ENCODE measurements at regions not wholly inside any gene's neighbourhood (a gene's known extent, or its start where the extent isn't known, plus 50 kb on each side); places are given as distances from the start of the nearest gene placed in this dataset.

- TF ChIP-seq CTCF (IDR thresholded peaks at IDR 0.05; ENCODE audit: control extremely low read depth in 1 of 3, insufficient read depth in 1 of 3, low read depth in 1 of 3, low read length in 3 of 3), result no peak
Measured at GRCh38 chr13:21936674-21937073, 265.8 kb downstream of the FGF9 start (continued).
